Esophagus muscularis mucosa (tissue), 4 donors: ENCODE measurements at regions not wholly inside any gene's neighbourhood (a gene's known extent, or its start where the extent isn't known, plus 50 kb on each side); places are given as distances from the start of the nearest gene placed in this dataset.
A peak's percentile ranks its signal among the peaks of the same experiment; 100 is the strongest.

Experiments
- DNase-seq: peaks from one replicate; pipeline ENCODE4 v3.0.0-alpha.2; 2017; ENCODE audit errors: extremely low spot score
- H3K27ac ChIP-seq, 4 donors: fragments of 200-600 bp; sonication (generic); replicated peaks in 1 of 4; 1 replicate in 3 of 4; 2 replicates in 1 of 4; pipeline ENCODE4 v1.5.1; 2016 to 2019; ENCODE audit warnings: mild to moderate bottlenecking in 1 of 4
- H3K27me3 ChIP-seq, 4 donors: fragments of 200-600 bp; sonication (generic); one replicate each; pipeline versions ENCODE4 v1.5.1 to v1.6.0; 2016 to 2019
- H3K36me3 ChIP-seq, 4 donors: fragments of 200-600 bp; sonication (generic); one replicate each; pipeline ENCODE4 v1.5.1; 2016 to 2019
- H3K4me1 ChIP-seq, 4 donors: fragments of 200-600 bp; sonication (generic); one replicate each; pipeline ENCODE4 v1.5.1; 2016 to 2019
- H3K4me3 ChIP-seq, 4 donors: fragments of 200-600 bp; sonication (generic); 1 replicate in 2 of 4; 2 replicates in 2 of 4; pipeline ENCODE4 v1.5.1; 2016 to 2019; ENCODE audit warnings: mild to moderate bottlenecking in 4 of 4, moderate library complexity in 1 of 4
- H3K9me3 ChIP-seq, 4 donors: fragments of 200-600 bp; sonication (generic); 1 replicate in 3 of 4; 2 replicates in 1 of 4; pipeline ENCODE4 v1.5.1; 2016 to 2019
- EP300 ChIP-seq: sonication (generic); formaldehyde crosslinking; IDR thresholded peaks from one replicate; pipeline ENCODE4 v1.6.1; 2017; ENCODE audit warnings: antibody characterized with exemption
- POLR2A ChIP-seq: fragments of 450-650 bp; IDR thresholded peaks from one replicate; pipeline ENCODE4 v1.6.1; 2017; ENCODE audit warnings: antibody characterized with exemption, moderate library complexity, mild to moderate bottlenecking, low read depth
- POLR2AphosphoS5 ChIP-seq, 2 donors: sonication (generic); formaldehyde crosslinking; IDR thresholded peaks; one replicate each; pipeline ENCODE4 v1.6.1; 2017; ENCODE audit warnings: antibody characterized with exemption in 2 of 2
- WGBS: methylation state at CpG from one replicate; pipeline ENCODE4 v1.1.5; 2018; 5-methylcytosine and 5-hydroxymethylcytosine counted together
- intact Hi-C: fragments of 100-400 bp; cut with DNase I; formaldehyde crosslinking; loops from one replicate; pipeline ENCODE4 v1.15.1; 2023
- TF ChIP-seq, protein P1 (sequence below), 3 experiments: fragments of 200-600 bp in 2 of 3; fragments of 450-650 bp in 1 of 3; sonication (generic) in 2 of 3; IDR thresholded peaks; one replicate each; pipeline ENCODE4 v1.5.1; 2017 to 2019; ENCODE audit warnings: antibody characterized with exemption in 3 of 3, mild to moderate bottlenecking in 2 of 3, moderate library complexity in 1 of 3

DNA sequence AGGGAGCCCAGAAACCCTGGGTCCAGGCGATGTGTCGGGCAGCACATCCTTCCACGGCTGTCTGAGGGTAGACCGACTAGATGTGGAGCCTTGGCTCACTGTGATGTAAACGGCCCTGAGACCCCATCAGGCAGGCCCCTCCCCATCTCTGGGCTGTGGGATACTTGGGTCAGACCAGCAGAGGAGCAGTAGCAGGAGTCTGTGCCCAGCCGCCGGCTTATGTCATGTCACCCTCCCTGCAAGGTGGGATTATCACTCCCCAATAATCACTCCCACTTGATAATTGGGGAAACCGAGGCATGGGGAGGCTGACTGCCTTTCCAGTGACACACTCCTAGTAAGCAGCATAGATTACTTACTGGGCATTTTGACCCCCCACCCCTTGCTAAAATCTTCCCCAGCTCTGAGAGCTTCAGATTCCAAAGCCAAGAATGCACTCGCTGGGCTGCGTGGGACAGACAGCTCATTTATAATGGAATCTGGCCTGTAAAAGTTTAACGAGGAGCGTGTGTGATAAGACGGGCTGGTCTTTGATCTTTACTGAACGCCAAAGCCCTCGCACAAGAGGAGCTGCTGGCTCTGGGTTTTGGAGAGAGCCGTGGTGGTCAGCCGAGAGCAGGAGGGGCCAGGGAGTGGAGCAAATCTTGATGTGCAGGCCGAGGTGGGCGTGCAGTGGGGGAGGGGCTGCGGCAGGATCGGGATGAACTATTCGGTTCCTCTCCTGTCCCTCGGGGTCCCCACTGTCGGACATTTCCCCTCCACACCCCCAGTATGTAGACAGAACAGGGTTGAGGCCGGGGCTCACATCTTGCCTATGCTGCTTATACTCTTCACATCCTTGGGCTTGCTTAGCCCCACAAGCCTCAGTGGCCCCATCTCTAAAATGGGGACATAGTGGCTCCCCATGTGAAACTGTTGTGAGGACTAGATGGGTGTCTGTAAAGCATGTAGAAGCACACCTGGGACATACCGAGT, 200.0 kb downstream of the GLI2 start:
- 44% methylated on average over 24 of the region's 26 CpGs for WGBS
- intact Hi-C loops, result loop anchor here (5.0 kb wide), 1 partner anchor 198 kb away; the partner anchor contains the start of gene GLI2
- DNase-seq, result no peak
- TF ChIP-seq EP300 (no peak), POLR2A (no peak)
- TF ChIP-seq, protein P1, sequence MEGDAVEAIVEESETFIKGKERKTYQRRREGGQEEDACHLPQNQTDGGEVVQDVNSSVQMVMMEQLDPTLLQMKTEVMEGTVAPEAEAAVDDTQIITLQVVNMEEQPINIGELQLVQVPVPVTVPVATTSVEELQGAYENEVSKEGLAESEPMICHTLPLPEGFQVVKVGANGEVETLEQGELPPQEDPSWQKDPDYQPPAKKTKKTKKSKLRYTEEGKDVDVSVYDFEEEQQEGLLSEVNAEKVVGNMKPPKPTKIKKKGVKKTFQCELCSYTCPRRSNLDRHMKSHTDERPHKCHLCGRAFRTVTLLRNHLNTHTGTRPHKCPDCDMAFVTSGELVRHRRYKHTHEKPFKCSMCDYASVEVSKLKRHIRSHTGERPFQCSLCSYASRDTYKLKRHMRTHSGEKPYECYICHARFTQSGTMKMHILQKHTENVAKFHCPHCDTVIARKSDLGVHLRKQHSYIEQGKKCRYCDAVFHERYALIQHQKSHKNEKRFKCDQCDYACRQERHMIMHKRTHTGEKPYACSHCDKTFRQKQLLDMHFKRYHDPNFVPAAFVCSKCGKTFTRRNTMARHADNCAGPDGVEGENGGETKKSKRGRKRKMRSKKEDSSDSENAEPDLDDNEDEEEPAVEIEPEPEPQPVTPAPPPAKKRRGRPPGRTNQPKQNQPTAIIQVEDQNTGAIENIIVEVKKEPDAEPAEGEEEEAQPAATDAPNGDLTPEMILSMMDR (IDR thresholded peaks at IDR 0.05), result no peak
- H3K4me1 ChIP-seq, result peaks cover 25 to 81% (median 76%) of the 10 kb centered on the region in 4 donors
- peaks cover 0 to 2% (median 0%) of the 10 kb centered on the region in 4 donors for H3K36me3 ChIP-seq
- H3K4me3 ChIP-seq, result no peak overlapping the region
- no peaks in the 10 kb centered on the region for H3K9me3 ChIP-seq
- H3K27me3 ChIP-seq, result no peaks in the 10 kb centered on the region
- peak overlapping the region; percentile 78 to 89 (median 82) for H3K27ac ChIP-seq

DNA sequence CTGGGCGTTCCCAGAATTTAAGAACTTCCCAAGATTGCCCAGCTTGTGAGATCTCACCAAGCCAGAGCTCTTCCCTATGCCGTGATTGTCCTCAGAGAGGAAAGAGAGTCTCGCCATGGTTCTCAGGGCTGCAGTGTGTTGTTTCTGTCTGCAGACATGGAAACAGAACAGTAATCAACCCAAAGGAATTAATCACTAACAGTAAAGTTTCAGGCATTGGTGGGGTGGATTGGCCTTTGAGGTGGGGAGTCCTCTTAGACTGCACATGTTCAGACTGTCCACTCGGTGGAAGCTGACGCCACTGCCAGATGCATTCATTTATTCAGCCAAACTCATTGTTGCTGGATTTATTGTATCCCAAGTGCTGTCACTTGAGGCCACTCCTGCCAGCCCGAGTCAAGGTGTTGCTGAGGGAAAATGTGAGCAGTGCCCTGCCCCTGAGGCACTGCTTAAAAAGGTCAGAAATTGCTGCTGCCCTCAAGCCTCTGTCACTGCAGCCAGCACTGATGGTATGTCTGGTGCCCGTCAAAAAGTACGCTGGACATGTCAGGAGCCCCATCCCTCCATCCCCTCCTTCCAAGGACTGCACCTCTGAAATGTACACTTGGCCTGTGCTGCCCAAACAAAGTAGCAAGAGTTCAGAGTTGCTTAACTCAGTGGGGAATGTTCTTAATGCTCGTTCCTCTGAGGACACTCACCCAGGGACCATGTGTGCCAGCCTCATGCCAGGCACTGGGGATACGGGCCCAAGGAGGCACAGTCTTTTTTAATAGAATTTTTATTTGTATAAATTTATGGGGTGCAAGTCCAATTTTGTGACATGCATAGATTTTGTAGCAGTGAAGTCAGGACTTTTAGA, 201.0 kb downstream of the GLI2 start:
- Histone ChIP-seq H3K4me3 (no peak overlapping the region), H3K27ac (peak overlapping the region; percentile 78 to 89 (median 82)), H3K4me1 (peaks cover 25 to 86% (median 79%) of the 10 kb centered on the region in 4 donors), H3K36me3 (no peaks in the 10 kb centered on the region), H3K9me3 (no peaks in the 10 kb centered on the region), H3K27me3 (no peaks in the 10 kb centered on the region)
- TF ChIP-seq EP300 (peak; percentile 61), POLR2A (no peak), POLR2AphosphoS5 (IDR thresholded peaks at IDR 0.05) (peak; percentile 25 to 71)
- TF ChIP-seq, protein P1 (IDR thresholded peaks at IDR 0.05), result no peak
- DNase-seq, result no peak
- intact Hi-C loops, result loop anchor here (5.0 kb wide), 1 partner anchor 199 kb away; the partner anchor contains the start of gene GLI2
- 39% methylated on average over 9 of the region's 10 CpGs for WGBS

DNA sequence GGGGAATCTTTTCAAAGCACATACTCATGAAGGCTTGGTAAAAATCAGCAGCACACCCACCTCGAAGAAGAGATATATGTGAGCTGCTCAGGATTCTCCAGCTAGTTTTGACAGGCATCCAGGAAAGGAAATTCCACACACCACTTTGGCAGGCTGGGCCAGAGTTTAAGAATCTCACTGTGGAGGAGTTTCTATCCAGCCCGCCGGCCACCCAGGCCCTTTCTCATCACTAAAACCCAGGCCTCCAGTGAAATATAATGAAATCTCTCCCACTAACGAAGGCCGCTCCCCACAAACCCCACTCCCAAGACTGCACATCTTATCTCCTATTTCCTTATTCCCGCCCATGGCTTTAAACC, 202.0 kb downstream of the GLI2 start:
- intact Hi-C loops, result loop anchor here (5.0 kb wide), 1 partner anchor 200 kb away; the partner anchor contains the start of gene GLI2
- 30% methylated on average over 5 of the region's 6 CpGs for WGBS
- H3K4me3 ChIP-seq, result no peak overlapping the region
- H3K4me1 ChIP-seq, result peaks cover 25 to 85% (median 80%) of the 10 kb centered on the region in 4 donors
- H3K9me3 ChIP-seq, result no peaks in the 10 kb centered on the region
- no peaks in the 10 kb centered on the region for H3K27me3 ChIP-seq
- DNase-seq, result no peak
- peak overlapping the region; percentile 78 to 89 (median 82) for H3K27ac ChIP-seq
- TF ChIP-seq, protein P1 (IDR thresholded peaks at IDR 0.05), result no peak
- TF ChIP-seq EP300, result no peak
- TF ChIP-seq POLR2AphosphoS5 (IDR thresholded peaks at IDR 0.05), result no peak
- TF ChIP-seq POLR2A, result no peak
- no peaks in the 10 kb centered on the region for H3K36me3 ChIP-seq

DNA sequence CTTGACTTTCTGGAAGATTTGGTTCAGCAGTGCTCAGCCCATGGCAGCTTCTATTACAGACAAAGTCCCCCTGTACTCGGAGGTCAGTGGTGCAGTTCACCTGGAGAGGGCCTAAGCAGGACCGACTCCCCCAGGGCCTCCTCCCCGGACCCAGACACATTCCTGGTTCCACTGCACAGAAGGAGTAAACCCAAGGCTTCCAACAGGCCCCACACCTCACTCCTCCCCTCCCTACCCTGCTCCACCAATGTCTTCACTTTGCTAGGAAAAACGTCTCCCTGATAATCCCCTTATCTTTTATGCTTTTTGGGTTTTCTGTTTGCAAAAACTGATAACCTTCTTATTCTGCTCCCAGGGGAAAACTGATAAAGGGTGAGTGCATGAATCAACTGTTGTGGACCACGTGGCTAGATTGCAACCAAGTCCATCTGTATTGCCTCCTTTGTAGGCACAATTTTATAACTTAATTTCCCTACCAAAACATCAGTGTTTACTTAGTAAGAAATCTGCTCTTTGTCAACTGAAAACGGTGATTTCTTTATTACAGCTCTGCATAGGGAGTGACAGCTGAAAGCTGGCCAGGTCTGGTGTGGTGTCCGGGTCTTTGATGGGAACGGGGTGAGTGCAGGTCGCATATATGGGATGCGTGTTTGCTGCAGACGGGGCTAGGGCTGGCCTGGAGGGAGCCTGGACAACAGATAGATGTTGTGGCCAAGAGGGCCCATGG, 202.5 kb downstream of the GLI2 start:
- Histone ChIP-seq H3K27ac (peak overlapping the region; percentile 78 to 89 (median 82)), H3K27me3 (no peaks in the 10 kb centered on the region), H3K4me1 (peaks cover 25 to 80% (median 75%) of the 10 kb centered on the region in 4 donors), H3K36me3 (no peaks in the 10 kb centered on the region), H3K9me3 (no peaks in the 10 kb centered on the region), H3K4me3 (no peak overlapping the region)
- intact Hi-C loops, result loop anchor here (5.0 kb wide), 1 partner anchor 201 kb away; the partner anchor contains the start of gene GLI2
- 31% methylated on average over 11 of the region's 11 CpGs for WGBS
- no peak for TF ChIP-seq EP300
- no peak for TF ChIP-seq POLR2AphosphoS5 (IDR thresholded peaks at IDR 0.05)
- no peak for TF ChIP-seq POLR2A
- TF ChIP-seq, protein P1 (IDR thresholded peaks at IDR 0.05), result no peak
- no peak for DNase-seq
